HCT116 (cell line): ENCODE measurements at regions not wholly inside any gene's neighbourhood (a gene's known extent, or its start where the extent isn't known, plus 50 kb on each side); places are given as distances from the start of the nearest gene placed in this dataset.

Source experiments
- ELF1 ChIP-seq: IDR thresholded peaks from 2 replicates; pipeline ENCODE4 v1.6.1; 2012; ENCODE audit warnings: low read depth, borderline replicate concordance
- EZH2 ChIP-seq: fragments of 200-600 bp; sonication (generic); IDR thresholded peaks from 2 replicates; pipeline ENCODE4 v1.6.1; 2017; ENCODE audit warnings: antibody characterized with exemption, mixed run types
- FOSL1 ChIP-seq: IDR thresholded peaks from 2 replicates; pipeline ENCODE4 v1.6.1; 2012; ENCODE audit warnings: low read depth
- POLR2A ChIP-seq: IDR thresholded peaks from 2 replicates; pipeline ENCODE4 v1.7.0; 2011; ENCODE audit warnings: borderline replicate concordance; ENCODE audit not compliant: insufficient read depth, insufficient read length; ENCODE audit errors: extremely low read depth
- POLR2AphosphoS5 ChIP-seq: IDR thresholded peaks from 2 replicates; pipeline ENCODE4 v1.6.1; 2011; ENCODE audit warnings: mild to moderate bottlenecking, low read depth, low read length, moderate library complexity
- RAD21 ChIP-seq: IDR thresholded peaks from 2 replicates; pipeline ENCODE4 v1.6.1; 2012; ENCODE audit warnings: low read depth, mild to moderate bottlenecking
- SIN3A ChIP-seq: IDR thresholded peaks from 2 replicates; pipeline ENCODE4 v1.6.1; 2012; ENCODE audit warnings: low read depth
- SP1 ChIP-seq: IDR thresholded peaks from 2 replicates; pipeline ENCODE4 v1.6.1; 2012; ENCODE audit warnings: low read depth
- TCF7L2 ChIP-seq: IDR thresholded peaks from 2 replicates; pipeline ENCODE4 v1.7.0; 2011; ENCODE audit warnings: borderline replicate concordance, inconsistent platforms; ENCODE audit not compliant: insufficient read depth, insufficient read length; ENCODE audit errors: extremely low read depth
- YY1 ChIP-seq: IDR thresholded peaks from 2 replicates; pipeline ENCODE4 v1.6.1; 2011; ENCODE audit warnings: low read length, low read depth, moderate library complexity, mild to moderate bottlenecking; ENCODE audit not compliant: insufficient replicate concordance; ENCODE audit errors: extremely low read depth
- TF ChIP-seq, protein P1 (sequence below), 3 experiments: fragments of 200-600 bp in 1 of 3; sonication (generic) in 1 of 3; IDR thresholded peaks in 2 of 3; conservative IDR thresholded peaks in 1 of 3; 2 replicates each; pipeline ENCODE4 v1.5.1; 2012 to 2017; ENCODE audit warnings: low read depth in 2 of 3, low read length in 2 of 3, antibody characterized with exemption in 1 of 3, borderline replicate concordance in 1 of 3, control low read depth in 1 of 3, mild to moderate bottlenecking in 1 of 3, mixed read lengths in 1 of 3, mixed run types in 1 of 3, moderate library complexity in 1 of 3; ENCODE audit not compliant: insufficient read depth in 1 of 3
- TF ChIP-seq, protein P2 (sequence below): IDR thresholded peaks from 2 replicates; pipeline ENCODE4 v1.6.1; 2012
- TF ChIP-seq, protein P3 (sequence below): IDR thresholded peaks from 2 replicates; pipeline ENCODE4 v1.6.1; 2012; ENCODE audit warnings: low read depth

GRCh38 chr7:51785171-51785570 lies 468.6 kb upstream of the COBL start:
- TF ChIP-seq SIN3A (no peak), EZH2 (no peak), SP1 (no peak), POLR2AphosphoS5 (no peak), FOSL1 (no peak), YY1 (no peak), TCF7L2 (no peak), POLR2A (no peak), RAD21 (no peak), ELF1 (no peak)
- TF ChIP-seq, protein P1, sequence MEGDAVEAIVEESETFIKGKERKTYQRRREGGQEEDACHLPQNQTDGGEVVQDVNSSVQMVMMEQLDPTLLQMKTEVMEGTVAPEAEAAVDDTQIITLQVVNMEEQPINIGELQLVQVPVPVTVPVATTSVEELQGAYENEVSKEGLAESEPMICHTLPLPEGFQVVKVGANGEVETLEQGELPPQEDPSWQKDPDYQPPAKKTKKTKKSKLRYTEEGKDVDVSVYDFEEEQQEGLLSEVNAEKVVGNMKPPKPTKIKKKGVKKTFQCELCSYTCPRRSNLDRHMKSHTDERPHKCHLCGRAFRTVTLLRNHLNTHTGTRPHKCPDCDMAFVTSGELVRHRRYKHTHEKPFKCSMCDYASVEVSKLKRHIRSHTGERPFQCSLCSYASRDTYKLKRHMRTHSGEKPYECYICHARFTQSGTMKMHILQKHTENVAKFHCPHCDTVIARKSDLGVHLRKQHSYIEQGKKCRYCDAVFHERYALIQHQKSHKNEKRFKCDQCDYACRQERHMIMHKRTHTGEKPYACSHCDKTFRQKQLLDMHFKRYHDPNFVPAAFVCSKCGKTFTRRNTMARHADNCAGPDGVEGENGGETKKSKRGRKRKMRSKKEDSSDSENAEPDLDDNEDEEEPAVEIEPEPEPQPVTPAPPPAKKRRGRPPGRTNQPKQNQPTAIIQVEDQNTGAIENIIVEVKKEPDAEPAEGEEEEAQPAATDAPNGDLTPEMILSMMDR (IDR thresholded peaks at IDR 0.05 in 2 of 3, conservative IDR thresholded peaks at IDR 0.05 in 1 of 3; ENCODE audit: borderline replicate concordance in 1 of 3, insufficient read depth in 1 of 3, low read depth in 2 of 3, low read length in 2 of 3), result no peak
- TF ChIP-seq, protein P2, sequence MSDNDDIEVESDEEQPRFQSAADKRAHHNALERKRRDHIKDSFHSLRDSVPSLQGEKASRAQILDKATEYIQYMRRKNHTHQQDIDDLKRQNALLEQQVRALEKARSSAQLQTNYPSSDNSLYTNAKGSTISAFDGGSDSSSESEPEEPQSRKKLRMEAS, result no peak
- TF ChIP-seq, protein P3, sequence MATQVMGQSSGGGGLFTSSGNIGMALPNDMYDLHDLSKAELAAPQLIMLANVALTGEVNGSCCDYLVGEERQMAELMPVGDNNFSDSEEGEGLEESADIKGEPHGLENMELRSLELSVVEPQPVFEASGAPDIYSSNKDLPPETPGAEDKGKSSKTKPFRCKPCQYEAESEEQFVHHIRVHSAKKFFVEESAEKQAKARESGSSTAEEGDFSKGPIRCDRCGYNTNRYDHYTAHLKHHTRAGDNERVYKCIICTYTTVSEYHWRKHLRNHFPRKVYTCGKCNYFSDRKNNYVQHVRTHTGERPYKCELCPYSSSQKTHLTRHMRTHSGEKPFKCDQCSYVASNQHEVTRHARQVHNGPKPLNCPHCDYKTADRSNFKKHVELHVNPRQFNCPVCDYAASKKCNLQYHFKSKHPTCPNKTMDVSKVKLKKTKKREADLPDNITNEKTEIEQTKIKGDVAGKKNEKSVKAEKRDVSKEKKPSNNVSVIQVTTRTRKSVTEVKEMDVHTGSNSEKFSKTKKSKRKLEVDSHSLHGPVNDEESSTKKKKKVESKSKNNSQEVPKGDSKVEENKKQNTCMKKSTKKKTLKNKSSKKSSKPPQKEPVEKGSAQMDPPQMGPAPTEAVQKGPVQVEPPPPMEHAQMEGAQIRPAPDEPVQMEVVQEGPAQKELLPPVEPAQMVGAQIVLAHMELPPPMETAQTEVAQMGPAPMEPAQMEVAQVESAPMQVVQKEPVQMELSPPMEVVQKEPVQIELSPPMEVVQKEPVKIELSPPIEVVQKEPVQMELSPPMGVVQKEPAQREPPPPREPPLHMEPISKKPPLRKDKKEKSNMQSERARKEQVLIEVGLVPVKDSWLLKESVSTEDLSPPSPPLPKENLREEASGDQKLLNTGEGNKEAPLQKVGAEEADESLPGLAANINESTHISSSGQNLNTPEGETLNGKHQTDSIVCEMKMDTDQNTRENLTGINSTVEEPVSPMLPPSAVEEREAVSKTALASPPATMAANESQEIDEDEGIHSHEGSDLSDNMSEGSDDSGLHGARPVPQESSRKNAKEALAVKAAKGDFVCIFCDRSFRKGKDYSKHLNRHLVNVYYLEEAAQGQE, result no peak
